ENCODE measurements at regions not wholly inside any gene's neighbourhood (a gene's known extent, or its start where the extent isn't known, plus 50 kb on each side); places are given as distances from the start of the nearest gene placed in this dataset.

GRCh38 chr9:12391839-12392509 is 301.2 kb upstream of the TYRP1 start:
- Mint-ChIP-seq H3K9me3 (ENCODE audit: unreplicated experiment) (no peaks in the 10 kb centered on the region), H3K4me3 (ENCODE audit: unreplicated experiment) (no peak overlapping the region), H3K36me3 (ENCODE audit: unreplicated experiment) (no peaks in the 10 kb centered on the region), H3K4me1 (ENCODE audit: unreplicated experiment) (no peaks in the 10 kb centered on the region), H3K27ac (ENCODE audit: unreplicated experiment) (no peak overlapping the region), H3K27me3 (ENCODE audit: unreplicated experiment) (peaks cover 6% of the 10 kb centered on the region)
- TF ChIP-seq, protein P1, sequence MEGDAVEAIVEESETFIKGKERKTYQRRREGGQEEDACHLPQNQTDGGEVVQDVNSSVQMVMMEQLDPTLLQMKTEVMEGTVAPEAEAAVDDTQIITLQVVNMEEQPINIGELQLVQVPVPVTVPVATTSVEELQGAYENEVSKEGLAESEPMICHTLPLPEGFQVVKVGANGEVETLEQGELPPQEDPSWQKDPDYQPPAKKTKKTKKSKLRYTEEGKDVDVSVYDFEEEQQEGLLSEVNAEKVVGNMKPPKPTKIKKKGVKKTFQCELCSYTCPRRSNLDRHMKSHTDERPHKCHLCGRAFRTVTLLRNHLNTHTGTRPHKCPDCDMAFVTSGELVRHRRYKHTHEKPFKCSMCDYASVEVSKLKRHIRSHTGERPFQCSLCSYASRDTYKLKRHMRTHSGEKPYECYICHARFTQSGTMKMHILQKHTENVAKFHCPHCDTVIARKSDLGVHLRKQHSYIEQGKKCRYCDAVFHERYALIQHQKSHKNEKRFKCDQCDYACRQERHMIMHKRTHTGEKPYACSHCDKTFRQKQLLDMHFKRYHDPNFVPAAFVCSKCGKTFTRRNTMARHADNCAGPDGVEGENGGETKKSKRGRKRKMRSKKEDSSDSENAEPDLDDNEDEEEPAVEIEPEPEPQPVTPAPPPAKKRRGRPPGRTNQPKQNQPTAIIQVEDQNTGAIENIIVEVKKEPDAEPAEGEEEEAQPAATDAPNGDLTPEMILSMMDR (IDR thresholded peaks at IDR 0.05): no peak
- DNase-seq (ENCODE audit: extremely low spot score, unreplicated experiment): no peak

GRCh38 chr9:12394105-12394504 is 299.1 kb upstream of the TYRP1 start:
- Mint-ChIP-seq H3K4me3 (ENCODE audit: unreplicated experiment) (no peak overlapping the region), H3K27ac (ENCODE audit: unreplicated experiment) (no peak overlapping the region), H3K9me3 (ENCODE audit: unreplicated experiment) (no peaks in the 10 kb centered on the region), H3K4me1 (ENCODE audit: unreplicated experiment) (no peaks in the 10 kb centered on the region), H3K27me3 (ENCODE audit: unreplicated experiment) (peaks cover 6% of the 10 kb centered on the region), H3K36me3 (ENCODE audit: unreplicated experiment) (no peaks in the 10 kb centered on the region)
- TF ChIP-seq, protein P1 (IDR thresholded peaks at IDR 0.05): no peak
- no peak for DNase-seq (ENCODE audit: extremely low spot score, unreplicated experiment)

GRCh38 chr9:12403721-12404120 is 289.5 kb upstream of the TYRP1 start:
- H3K27ac Mint-ChIP-seq (ENCODE audit: unreplicated experiment): no peak overlapping the region
- H3K4me1 Mint-ChIP-seq (ENCODE audit: unreplicated experiment): no peaks in the 10 kb centered on the region
- TF ChIP-seq, protein P1 (IDR thresholded peaks at IDR 0.05): no peak
- DNase-seq (ENCODE audit: extremely low spot score, unreplicated experiment): no peak
- H3K36me3 Mint-ChIP-seq (ENCODE audit: unreplicated experiment): no peaks in the 10 kb centered on the region
- H3K9me3 Mint-ChIP-seq (ENCODE audit: unreplicated experiment): no peaks in the 10 kb centered on the region
- H3K27me3 Mint-ChIP-seq (ENCODE audit: unreplicated experiment): no peaks in the 10 kb centered on the region
- H3K4me3 Mint-ChIP-seq (ENCODE audit: unreplicated experiment): no peak overlapping the region

GRCh38 chr9:12413986-12414385 is 279.2 kb upstream of the TYRP1 start:
- H3K4me1 Mint-ChIP-seq (ENCODE audit: unreplicated experiment): no peaks in the 10 kb centered on the region
- H3K36me3 Mint-ChIP-seq (ENCODE audit: unreplicated experiment): no peaks in the 10 kb centered on the region
- no peak overlapping the region for H3K27ac Mint-ChIP-seq (ENCODE audit: unreplicated experiment)
- DNase-seq (ENCODE audit: extremely low spot score, unreplicated experiment): no peak
- no peaks in the 10 kb centered on the region for H3K9me3 Mint-ChIP-seq (ENCODE audit: unreplicated experiment)
- no peak overlapping the region for H3K4me3 Mint-ChIP-seq (ENCODE audit: unreplicated experiment)
- no peaks in the 10 kb centered on the region for H3K27me3 Mint-ChIP-seq (ENCODE audit: unreplicated experiment)
- TF ChIP-seq, protein P1 (IDR thresholded peaks at IDR 0.05): no peak

- H3K4me3 Mint-ChIP-seq (ENCODE audit: unreplicated experiment): no peak overlapping the region
- no peaks in the 10 kb centered on the region for H3K36me3 Mint-ChIP-seq (ENCODE audit: unreplicated experiment)
- no peaks in the 10 kb centered on the region for H3K9me3 Mint-ChIP-seq (ENCODE audit: unreplicated experiment)
- no peak overlapping the region for H3K27ac Mint-ChIP-seq (ENCODE audit: unreplicated experiment)
- TF ChIP-seq, protein P1 (IDR thresholded peaks at IDR 0.05): no peak
- DNase-seq (ENCODE audit: extremely low spot score, unreplicated experiment): no peak
- H3K4me1 Mint-ChIP-seq (ENCODE audit: unreplicated experiment): no peaks in the 10 kb centered on the region
- no peaks in the 10 kb centered on the region for H3K27me3 Mint-ChIP-seq (ENCODE audit: unreplicated experiment)
Measured at GRCh38 chr9:12414514-12414913, 278.7 kb upstream of the TYRP1 start.

All from osteocyte (in vitro differentiated cells).